IPS-18c (cell line): ENCODE measurements at regions not wholly inside any gene's neighbourhood (a gene's known extent, or its start where the extent isn't known, plus 50 kb on each side); places are given as distances from the start of the nearest gene placed in this dataset.

Experiments used
- H3K4me3 ChIP-seq: 2 replicates; pipeline ENCODE4 v1.7.0; 2013; ENCODE audit warnings: low read depth, mild to moderate bottlenecking, low read length, moderate library complexity; ENCODE audit not compliant: insufficient read depth
- H3K9me3 ChIP-seq: one replicate; pipeline ENCODE4 v1.6.1; 2013; ENCODE audit warnings: mild to moderate bottlenecking, low read length, moderate library complexity; ENCODE audit not compliant: control insufficient read depth, insufficient read depth

GRCh38 chr10:85515316-85515715 lies 851.3 kb downstream of the GRID1 start:
- H3K9me3 ChIP-seq, result no peaks in the 10 kb centered on the region
- no peak overlapping the region for H3K4me3 ChIP-seq

- no peak overlapping the region for H3K4me3 ChIP-seq
- H3K9me3 ChIP-seq, result no peaks in the 10 kb centered on the region
These were observed 842.5 kb downstream of the GRID1 start for GRCh38 chr10:85524001-85524666.

- H3K9me3 ChIP-seq, result no peaks in the 10 kb centered on the region
These were observed 838.8 kb downstream of the GRID1 start for GRCh38 chr10:85527616-85528317.

GRCh38 chr10:85528318-85528652 lies 838.3 kb downstream of the GRID1 start:
- no peaks in the 10 kb centered on the region for H3K9me3 ChIP-seq
- no peak overlapping the region for H3K4me3 ChIP-seq

More at GRCh38 chr10:85527616-85528317, 838.8 kb downstream of the GRID1 start:
- H3K4me3 ChIP-seq, result no peak overlapping the region

- Histone ChIP-seq H3K9me3 (no peaks in the 10 kb centered on the region), H3K4me3 (no peak overlapping the region)
These were observed 834.9 kb downstream of the GRID1 start for GRCh38 chr10:85531706-85532105.

- H3K9me3 ChIP-seq, result no peaks in the 10 kb centered on the region
- H3K4me3 ChIP-seq, result no peak overlapping the region
These were observed 833.8 kb downstream of the GRID1 start for GRCh38 chr10:85532773-85533172.

- Histone ChIP-seq H3K4me3 (no peak overlapping the region), H3K9me3 (no peaks in the 10 kb centered on the region)
These were observed 830.7 kb downstream of the GRID1 start for GRCh38 chr10:85535926-85536325.

- no peaks in the 10 kb centered on the region for H3K9me3 ChIP-seq
- H3K4me3 ChIP-seq, result no peak overlapping the region
These were observed 829.0 kb downstream of the GRID1 start for GRCh38 chr10:85537561-85537960.

GRCh38 chr10:85538601-85539000 lies 828.0 kb downstream of the GRID1 start:
- no peaks in the 10 kb centered on the region for H3K9me3 ChIP-seq
- no peak overlapping the region for H3K4me3 ChIP-seq

GRCh38 chr10:85542152-85542551 lies 824.4 kb downstream of the GRID1 start:
- H3K9me3 ChIP-seq, result no peaks in the 10 kb centered on the region
- no peak overlapping the region for H3K4me3 ChIP-seq

GRCh38 chr10:85542936-85543730 lies 823.5 kb downstream of the GRID1 start:
- no peak overlapping the region for H3K4me3 ChIP-seq
- no peaks in the 10 kb centered on the region for H3K9me3 ChIP-seq

- no peak overlapping the region for H3K4me3 ChIP-seq
- no peaks in the 10 kb centered on the region for H3K9me3 ChIP-seq
These were observed 821.6 kb downstream of the GRID1 start for GRCh38 chr10:85544956-85545355.

GRCh38 chr10:85545874-85546273 lies 820.7 kb downstream of the GRID1 start:
- Histone ChIP-seq H3K9me3 (no peaks in the 10 kb centered on the region), H3K4me3 (no peak overlapping the region)

GRCh38 chr10:85547460-85548023 lies 819.1 kb downstream of the GRID1 start:
- no peaks in the 10 kb centered on the region for H3K9me3 ChIP-seq
- no peak overlapping the region for H3K4me3 ChIP-seq

GRCh38 chr10:85548034-85548433 lies 818.6 kb downstream of the GRID1 start:
- Histone ChIP-seq H3K9me3 (no peaks in the 10 kb centered on the region), H3K4me3 (no peak overlapping the region)
